Choroid plexus epithelial cell (primary cell): ENCODE measurements at regions not wholly inside any gene's neighbourhood (a gene's known extent, or its start where the extent isn't known, plus 50 kb on each side); places are given as distances from the start of the nearest gene placed in this dataset.

ENCODE experiments used
- DNase-seq: peaks from one replicate; pipeline ENCODE4 v3.0.0-alpha.2; 2010; ENCODE audit warnings: low read depth
- H3K4me3 ChIP-seq: 2 replicates; pipeline ENCODE4 v1.5.1; 2011; ENCODE audit warnings: low read depth, mild to moderate bottlenecking, control low read depth, low read length, moderate library complexity
- TF ChIP-seq, protein P1 (sequence below): conservative IDR thresholded peaks from 2 replicates; pipeline ENCODE4 v1.5.1; 2011; ENCODE audit warnings: low read depth, mild to moderate bottlenecking, control low read depth, inconsistent platforms, low read length, moderate library complexity

DNA sequence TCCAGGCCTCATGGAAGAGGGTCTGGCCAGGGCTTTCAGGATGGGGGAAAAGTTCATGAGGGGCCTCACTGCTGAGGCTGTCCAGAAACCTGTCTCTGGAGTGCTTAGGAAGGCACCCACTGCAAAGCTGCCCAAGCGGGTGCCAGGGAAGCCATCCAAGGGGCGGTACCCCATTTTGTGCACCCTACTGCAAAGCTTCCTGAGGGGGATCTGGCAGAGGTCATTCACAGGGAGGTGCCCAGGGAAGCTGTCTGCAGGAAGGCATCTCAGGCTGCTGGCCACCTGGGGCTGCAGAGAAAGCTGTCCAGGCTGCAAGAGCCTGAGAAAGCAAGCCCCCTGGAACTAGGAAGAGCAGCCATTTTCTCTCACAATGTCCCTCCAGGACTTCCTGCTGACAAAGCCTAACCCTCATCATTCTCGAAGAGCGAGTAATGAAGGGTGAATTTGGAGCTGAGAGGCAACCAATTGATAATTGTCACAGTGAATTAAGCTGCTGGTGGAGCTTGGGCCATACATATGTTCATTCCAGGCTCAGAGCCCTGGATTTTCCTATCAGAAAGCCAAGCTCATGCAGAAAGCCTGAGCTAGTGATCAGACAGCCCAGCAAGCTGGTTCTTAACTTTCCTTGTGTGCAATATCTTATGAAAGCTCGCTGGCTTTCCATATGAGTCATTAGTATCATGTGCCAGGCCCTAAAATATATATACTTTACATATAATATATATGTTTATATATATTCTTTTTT lies 62.2 kb upstream of the SLC22A16 start:
- TF ChIP-seq, protein P1, sequence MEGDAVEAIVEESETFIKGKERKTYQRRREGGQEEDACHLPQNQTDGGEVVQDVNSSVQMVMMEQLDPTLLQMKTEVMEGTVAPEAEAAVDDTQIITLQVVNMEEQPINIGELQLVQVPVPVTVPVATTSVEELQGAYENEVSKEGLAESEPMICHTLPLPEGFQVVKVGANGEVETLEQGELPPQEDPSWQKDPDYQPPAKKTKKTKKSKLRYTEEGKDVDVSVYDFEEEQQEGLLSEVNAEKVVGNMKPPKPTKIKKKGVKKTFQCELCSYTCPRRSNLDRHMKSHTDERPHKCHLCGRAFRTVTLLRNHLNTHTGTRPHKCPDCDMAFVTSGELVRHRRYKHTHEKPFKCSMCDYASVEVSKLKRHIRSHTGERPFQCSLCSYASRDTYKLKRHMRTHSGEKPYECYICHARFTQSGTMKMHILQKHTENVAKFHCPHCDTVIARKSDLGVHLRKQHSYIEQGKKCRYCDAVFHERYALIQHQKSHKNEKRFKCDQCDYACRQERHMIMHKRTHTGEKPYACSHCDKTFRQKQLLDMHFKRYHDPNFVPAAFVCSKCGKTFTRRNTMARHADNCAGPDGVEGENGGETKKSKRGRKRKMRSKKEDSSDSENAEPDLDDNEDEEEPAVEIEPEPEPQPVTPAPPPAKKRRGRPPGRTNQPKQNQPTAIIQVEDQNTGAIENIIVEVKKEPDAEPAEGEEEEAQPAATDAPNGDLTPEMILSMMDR: no peak
- no peak overlapping the region for H3K4me3 ChIP-seq
- DNase-seq: no peak

DNA sequence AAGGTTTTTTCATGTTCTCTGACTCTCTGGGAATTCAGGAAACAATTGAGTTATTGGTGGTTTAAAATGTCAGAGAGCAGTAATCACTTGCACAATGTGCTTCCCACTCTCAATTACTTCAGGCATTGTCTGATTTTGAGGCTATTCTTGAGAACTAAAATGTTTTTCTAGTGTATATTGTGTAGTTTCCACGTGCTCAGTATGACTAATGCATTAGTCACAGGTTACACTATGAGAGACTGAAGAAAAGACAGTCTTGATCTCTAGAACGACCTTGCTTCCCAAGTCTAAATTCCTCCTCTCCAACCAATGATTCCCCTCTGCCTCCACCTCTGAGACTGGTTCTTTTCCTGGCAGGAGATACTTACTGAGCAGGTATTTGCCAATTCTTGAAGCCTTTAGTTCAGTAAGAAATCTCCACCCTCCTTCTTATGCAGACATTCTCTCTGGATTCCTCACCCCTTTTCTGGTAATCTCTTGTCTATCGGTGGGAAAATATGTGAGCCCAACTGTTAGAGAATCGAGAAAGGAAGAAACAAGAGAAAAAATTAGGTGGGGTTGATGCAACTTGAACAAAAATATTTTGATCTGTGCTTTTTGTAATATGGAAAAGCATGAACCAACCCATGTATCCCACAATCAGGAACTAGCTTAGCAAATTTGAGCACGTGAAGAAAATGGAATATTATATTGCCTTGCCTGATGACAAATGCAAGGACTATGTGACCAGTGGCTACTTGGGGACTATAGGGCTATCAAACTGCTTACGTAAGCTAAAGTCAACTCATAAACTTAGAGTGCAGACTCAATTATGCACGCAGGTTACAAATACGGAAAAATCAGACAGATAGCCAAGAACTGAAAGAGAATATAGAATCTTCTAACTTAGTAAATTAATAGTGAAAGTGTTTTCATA lies 61.1 kb upstream of the SLC22A16 start:
- DNase-seq: peak; percentile 97

DNA sequence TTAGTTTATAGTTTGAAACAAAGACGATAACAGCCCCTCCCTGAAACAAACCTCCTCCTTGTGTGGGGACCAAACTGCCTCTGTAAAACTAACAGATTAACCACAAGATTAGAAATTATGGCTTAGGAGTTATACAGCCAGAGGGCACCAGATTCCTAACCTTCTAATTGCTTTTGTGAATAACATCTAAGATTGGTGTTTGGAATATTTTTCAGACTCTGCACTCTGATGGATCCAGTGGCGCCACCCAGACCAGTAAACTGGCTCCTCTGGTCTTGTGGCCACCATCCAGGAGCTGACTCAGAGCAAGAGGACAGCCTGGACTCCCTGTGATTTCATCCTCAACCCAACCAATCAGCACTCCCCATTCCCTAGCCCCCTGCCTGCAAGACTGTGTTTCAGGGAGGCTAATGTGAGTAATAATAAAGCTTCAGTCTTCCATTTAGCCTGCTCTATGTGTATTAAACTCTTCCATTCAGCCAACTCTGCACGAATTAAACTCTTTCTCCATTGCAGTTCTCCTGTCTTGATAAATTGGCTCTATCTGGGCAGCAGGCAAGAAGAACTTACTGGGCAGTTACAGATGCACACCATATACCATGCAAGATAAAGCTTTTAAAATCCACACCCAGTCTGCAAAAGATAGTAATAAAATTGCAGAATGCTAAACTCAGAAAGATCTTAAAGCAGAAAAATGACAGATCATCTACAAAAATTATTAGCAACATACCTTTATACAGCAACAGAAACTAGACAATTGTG lies 58.5 kb upstream of the SLC22A16 start:
- TF ChIP-seq, protein P1: peak; percentile 32
- DNase-seq: peak; percentile 97
- H3K4me3 ChIP-seq: no peak overlapping the region

More for the DNA sequence above, 61.1 kb upstream of the SLC22A16 start:
- TF ChIP-seq, protein P1: no peak
- H3K4me3 ChIP-seq: no peak overlapping the region

DNA sequence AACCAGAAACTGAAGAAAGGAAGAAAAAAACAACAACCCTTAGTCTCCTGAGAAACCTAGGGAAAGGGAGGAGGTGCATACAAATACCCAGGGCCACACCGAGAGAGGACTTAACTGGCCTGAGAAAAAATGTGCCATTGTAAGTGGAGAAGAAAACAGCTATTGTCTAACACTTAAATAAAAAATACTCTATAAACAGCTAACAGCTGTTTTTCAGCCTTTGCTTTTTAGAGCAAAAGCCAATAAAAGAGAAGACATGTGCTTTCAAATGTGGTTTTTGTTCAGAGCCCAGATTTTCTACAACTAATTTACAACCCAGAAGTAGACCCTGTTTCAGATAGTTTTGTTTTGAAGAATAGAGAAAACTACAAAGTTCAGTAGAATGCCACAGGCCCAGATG lies 56.0 kb upstream of the SLC22A16 start:
- no peak overlapping the region for H3K4me3 ChIP-seq
- TF ChIP-seq, protein P1: no peak
- DNase-seq: no peak

DNA sequence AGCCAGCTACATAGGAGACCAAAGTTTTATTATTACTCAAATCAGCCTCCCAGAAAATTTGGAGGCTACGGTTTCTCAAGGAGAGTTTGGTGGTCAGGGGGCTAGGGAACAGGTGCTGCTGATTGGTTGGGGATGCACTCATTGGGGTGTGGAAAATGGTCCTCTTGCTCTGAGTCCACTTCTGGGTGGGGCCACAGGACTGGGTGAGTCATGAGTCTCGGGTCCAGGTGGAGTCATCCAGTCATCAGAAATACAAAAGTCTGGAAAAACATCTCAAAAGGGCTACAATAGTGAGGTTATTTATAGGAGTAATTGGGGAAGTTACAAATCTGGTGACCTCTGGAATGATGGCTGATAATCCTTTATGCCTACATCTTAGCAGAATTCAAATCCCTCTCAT lies 54.3 kb upstream of the SLC22A16 start:
- H3K4me3 ChIP-seq: no peak overlapping the region
- no peak for DNase-seq
- TF ChIP-seq, protein P1: no peak

DNA sequence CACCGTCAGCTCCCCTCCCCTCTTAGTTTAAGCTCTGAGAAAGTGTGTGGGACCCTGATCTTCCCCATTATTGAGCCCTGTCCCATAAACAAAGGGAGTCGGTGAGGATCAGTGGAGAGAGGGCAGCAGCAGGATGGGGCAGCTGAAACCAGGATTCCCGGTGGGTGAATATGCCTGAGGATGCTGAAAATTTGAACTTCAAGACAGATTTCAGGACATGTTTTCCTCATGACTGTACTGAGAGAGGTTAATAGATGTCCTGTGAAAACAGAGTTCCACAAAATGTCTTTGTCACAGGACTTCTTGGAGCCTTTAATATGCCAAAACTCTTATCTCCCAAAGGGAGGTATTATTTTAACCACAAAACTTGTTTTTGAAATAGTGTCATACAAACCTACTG lies 53.5 kb upstream of the SLC22A16 start:
- DNase-seq: peak; percentile 42
- H3K4me3 ChIP-seq: no peak overlapping the region
- TF ChIP-seq, protein P1: no peak
